PC-3 (cell line): ENCODE measurements at regions not wholly inside any gene's neighbourhood (a gene's known extent, or its start where the extent isn't known, plus 50 kb on each side); places are given as distances from the start of the nearest gene placed in this dataset.
A peak's percentile ranks its signal among the peaks of the same experiment; 100 is the strongest.

ENCODE experiments used
- ATAC-seq: fragments of 200-7000 bp; cut with Tn5 transposase; 2 replicates; pipeline ENCODE4 v1.9.1; 2020; ENCODE audit warnings: mild to moderate bottlenecking, moderate library complexity
- BruUV-seq: library from RNA; stranded (reverse); fragments of 400-500 nt; replicated peaks from 2 replicates; lab custom pipeline; 2021; lab: Mats Ljungman, UMichigan
- CTCF ChIA-PET: fragments of 300-600 bp; sonication (Branson Sonifier 250); formaldehyde crosslinking; loops from one replicate; lab custom pipeline; 2022; ENCODE audit warnings: antibody characterized with exemption; lab: Charles Lee
- POLR2A ChIA-PET: fragments of 300-600 bp; sonication (Branson Sonifier 250); formaldehyde crosslinking; loops from one replicate; lab custom pipeline; 2022; ENCODE audit warnings: antibody characterized with exemption; ENCODE audit not compliant: unreplicated experiment; lab: Charles Lee
- DNase-seq: peaks from one replicate; pipeline ENCODE4 v3.0.0-alpha.2; 2015
- H2AFZ ChIP-seq: fragments of 300-600 bp; sonication (generic); 2 replicates; pipeline ENCODE4 v1.6.0; 2016; ENCODE audit warnings: antibody characterized with exemption, low read length
- H3F3A ChIP-seq: fragments of 300-600 bp; sonication (generic); one replicate; pipeline ENCODE4 v1.6.0; 2017; ENCODE audit warnings: antibody characterized with exemption, low read length, control low read depth, mild to moderate bottlenecking; ENCODE audit not compliant: unreplicated experiment
- H3K27ac ChIP-seq: fragments of 300-600 bp; sonication (generic); 2 replicates; pipeline ENCODE4 v1.5.1; 2016; ENCODE audit warnings: mild to moderate bottlenecking, low read length
- H3K27me3 ChIP-seq: fragments of 300-600 bp; sonication (generic); 2 replicates; pipeline ENCODE4 v1.6.1; 2016; ENCODE audit warnings: low read length, mixed read lengths
- H3K36me3 ChIP-seq: fragments of 300-600 bp; sonication (generic); 2 replicates; pipeline ENCODE4 v1.6.1; 2016; ENCODE audit warnings: low read depth, mixed run types, low read length, mixed read lengths
- H3K4me1 ChIP-seq: fragments of 300-600 bp; sonication (generic); 2 replicates; pipeline ENCODE4 v1.5.1; 2016; ENCODE audit warnings: low read length; ENCODE audit not compliant: insufficient read depth
- H3K4me2 ChIP-seq: fragments of 300-600 bp; sonication (generic); 2 replicates; pipeline ENCODE4 v1.6.0; 2016; ENCODE audit warnings: low read length
- H3K4me3 ChIP-seq: fragments of 300-600 bp; sonication (generic); 2 replicates; pipeline ENCODE4 v1.5.1; 2016; ENCODE audit warnings: mild to moderate bottlenecking, low read length, mixed read lengths
- H3K79me2 ChIP-seq: fragments of 300-600 bp; sonication (generic); 2 replicates; pipeline ENCODE4 v1.6.1; 2017; ENCODE audit warnings: low read length, mixed read lengths
- H3K9ac ChIP-seq: fragments of 300-600 bp; sonication (generic); 2 replicates; pipeline ENCODE4 v1.6.0; 2016; ENCODE audit warnings: mild to moderate bottlenecking, low read length
- H3K9me2 ChIP-seq: fragments of 300-600 bp; sonication (generic); replicated peaks from 2 replicates; pipeline ENCODE4 v1.6.1; 2016; ENCODE audit warnings: mixed run types, low read length, mixed read lengths
- H3K9me3 ChIP-seq: fragments of 300-600 bp; sonication (generic); 2 replicates; pipeline ENCODE4 v1.6.1; 2016; ENCODE audit warnings: low read length, mixed read lengths
- H4K20me1 ChIP-seq: fragments of 300-600 bp; sonication (generic); 2 replicates; pipeline ENCODE4 v1.6.1; 2016; ENCODE audit warnings: low read length, mixed read lengths
- CTCF ChIP-seq: fragments of 300-600 bp; sonication (generic); conservative IDR thresholded peaks from 2 replicates; pipeline ENCODE4 v1.5.1; 2017; ENCODE audit warnings: antibody characterized with exemption, low read depth, mild to moderate bottlenecking, low read length
- EZH2 ChIP-seq: fragments of 300-600 bp; sonication (generic); IDR thresholded peaks from one replicate; pipeline ENCODE4 v1.6.1; 2017; ENCODE audit warnings: antibody characterized with exemption, mild to moderate bottlenecking, low read length; ENCODE audit not compliant: unreplicated experiment
- EZH2phosphoT487 ChIP-seq: fragments of 300-600 bp; sonication (generic); IDR thresholded peaks from 2 replicates; pipeline ENCODE4 v1.6.1; 2018; ENCODE audit warnings: mild to moderate bottlenecking, antibody characterized with exemption, low read length, borderline replicate concordance
- intact Hi-C: fragments of 100-400 bp; cut with micrococcal nuclease; formaldehyde crosslinking; loops from 2 replicates; pipeline ENCODE4 v1.9.0; 2023

GRCh38 chr13:34502621-34503020, 439.4 kb upstream of the NBEA start:
- Histone ChIP-seq H3K27me3 (no peaks in the 10 kb centered on the region), H3K9me3 (no peaks in the 10 kb centered on the region), H3K4me1 (peaks cover 6% of the 10 kb centered on the region; the same call in 1 of the 2 replicates), H3K9me2 (no peaks in the 10 kb centered on the region), H3K4me2 (no peak overlapping the region), H3K27ac (no peak overlapping the region), H3K4me3 (no peak overlapping the region), H3K36me3 (no peaks in the 10 kb centered on the region), H3K79me2 (no peaks in the 10 kb centered on the region), H2AFZ (no peak overlapping the region), H3F3A (no peaks in the 10 kb centered on the region), H3K9ac (no peak overlapping the region), H4K20me1 (no peaks in the 10 kb centered on the region)
- ChIA-PET CTCF (no interaction called here), POLR2A (interaction anchor here (0.6 to 0.7 kb wide), 2 partner anchors 190 to 368 kb away, joined by 5 to 7 read pairs; no protein-coding TSS in a partner anchor)
- DNase-seq (no peak), ATAC-seq (no peak)
- TF ChIP-seq EZH2 (no peak), CTCF (no peak), EZH2phosphoT487 (no peak)
- intact Hi-C loops: no loop called here
- no TSS peak for BruUV-seq

- H3F3A ChIP-seq: no peaks in the 10 kb centered on the region
- no peak for TF ChIP-seq CTCF
- no peak for TF ChIP-seq EZH2phosphoT487
- TF ChIP-seq EZH2: no peak
- ATAC-seq: 0 out of 2 replicates have a peak, but pooled peaks have one; percentile 24
- no peaks in the 10 kb centered on the region for H3K36me3 ChIP-seq
- ChIA-PET CTCF (no interaction called here), POLR2A (no interaction called here)
- no peak overlapping the region for H3K4me2 ChIP-seq
- H3K27ac ChIP-seq: no peak overlapping the region
- no peaks in the 10 kb centered on the region for H3K9me2 ChIP-seq
- H3K9ac ChIP-seq: no peak overlapping the region
- no peaks in the 10 kb centered on the region for H3K79me2 ChIP-seq
- H2AFZ ChIP-seq: no peak overlapping the region
- peaks cover 4% of the 10 kb centered on the region; the same call in 1 of the 2 replicates for H3K4me1 ChIP-seq
- H3K27me3 ChIP-seq: no peaks in the 10 kb centered on the region
- no peaks in the 10 kb centered on the region for H3K9me3 ChIP-seq
- no TSS peak for BruUV-seq
- peak; percentile 7 for DNase-seq
- no peaks in the 10 kb centered on the region for H4K20me1 ChIP-seq
- H3K4me3 ChIP-seq: no peak overlapping the region
- intact Hi-C loops: loop anchor here (1.0 kb wide), 1 partner anchor 37 kb away; no protein-coding TSS in a partner anchor
These were observed 435.3 kb upstream of the NBEA start for GRCh38 chr13:34506796-34507195.

- TF ChIP-seq EZH2phosphoT487 (no peak), EZH2 (no peak), CTCF (no peak)
- Histone ChIP-seq H3K4me1 (no peaks in the 10 kb centered on the region; the same call in 1 of the 2 replicates), H3K27ac (no peak overlapping the region), H3K9me3 (no peaks in the 10 kb centered on the region), H4K20me1 (no peaks in the 10 kb centered on the region), H3K36me3 (no peaks in the 10 kb centered on the region), H3K79me2 (no peaks in the 10 kb centered on the region), H3K27me3 (no peaks in the 10 kb centered on the region), H3K9ac (no peak overlapping the region), H3F3A (no peaks in the 10 kb centered on the region), H3K4me3 (no peak overlapping the region), H3K4me2 (no peak overlapping the region), H2AFZ (no peak overlapping the region), H3K9me2 (no peaks in the 10 kb centered on the region)
- ATAC-seq (peak; percentile 60), DNase-seq (peak; percentile 13)
- ChIA-PET POLR2A (no interaction called here), CTCF (no interaction called here)
- BruUV-seq: no TSS peak
- intact Hi-C loops: loop anchor here (1.0 kb wide), 1 partner anchor 38 kb away; no protein-coding TSS in a partner anchor
These were observed 434.4 kb upstream of the NBEA start for GRCh38 chr13:34507630-34508029.
